SK-N-SH (cell line): ENCODE measurements at regions not wholly inside any gene's neighbourhood (a gene's known extent, or its start where the extent isn't known, plus 50 kb on each side); places are given as distances from the start of the nearest gene placed in this dataset.

Source experiments
- CTCF ChIA-PET: fragments of 300-600, 350-600 bp; formaldehyde crosslinking; extraction: SDS; loops from one replicate; lab custom pipeline; 2021; lab: Yijun Ruan, JAX
- POLR2A ChIA-PET: fragments of 350-600 bp; sonication (Branson Sonifier 250); formaldehyde crosslinking; extraction: SDS; loops from one replicate; lab custom pipeline; 2020; ENCODE audit warnings: antibody characterized with exemption, inconsistent platforms; lab: Yijun Ruan, JAX
- DNase-seq: peaks from one replicate; pipeline ENCODE4 v3.0.0; 2012
- H2AFZ ChIP-seq: fragments of 200-600 bp; sonication (generic); 2 replicates; pipeline ENCODE4 v1.8.1; 2016; ENCODE audit warnings: antibody characterized with exemption, mild to moderate bottlenecking, low read depth
- H3F3A ChIP-seq: fragments of 200-600 bp; sonication (generic); replicated peaks from 2 replicates; pipeline ENCODE3; 2016; ENCODE audit warnings: antibody characterized with exemption, mild to moderate bottlenecking; ENCODE audit not compliant: insufficient read depth
- H3K27ac ChIP-seq, 2 experiments: fragments of 200-500 bp in 1 of 2; fragments of 200-600 bp in 1 of 2; sonication (Bioruptor generic) in 1 of 2; sonication (generic), shearing (Covaris generic) in 1 of 2; 2 replicates each; pipeline versions ENCODE4 v1.5.1 to v1.6.1; 2014 to 2016; ENCODE audit warnings: low read depth in 2 of 2, inconsistent platforms in 1 of 2, low read length in 1 of 2, mild to moderate bottlenecking in 1 of 2, mixed read lengths in 1 of 2
- H3K27me3 ChIP-seq: fragments of 200-600 bp; sonication (generic), shearing (Covaris generic); 2 replicates; pipeline ENCODE4 v1.6.1; 2016; ENCODE audit warnings: mixed run types; ENCODE audit not compliant: insufficient read depth
- H3K36me3 ChIP-seq, 2 experiments: fragments of 200-500 bp in 1 of 2; fragments of 200-600 bp in 1 of 2; sonication (Bioruptor generic) in 1 of 2; sonication (generic) in 1 of 2; replicated peaks in 1 of 2; 2 replicates each; pipeline versions ENCODE3 to v1.5.1; 2014 to 2016; ENCODE audit warnings: low read length in 1 of 2, mild to moderate bottlenecking in 1 of 2; ENCODE audit not compliant: insufficient read depth in 2 of 2, control insufficient read depth in 1 of 2
- H3K4me1 ChIP-seq, 2 experiments: fragments of 200-500 bp in 1 of 2; fragments of 200-600 bp in 1 of 2; sonication (Bioruptor generic) in 1 of 2; sonication (generic), shearing (Covaris generic) in 1 of 2; 2 replicates each; pipeline versions ENCODE4 v1.5.1 to v1.6.1; 2014 to 2016; ENCODE audit warnings: low read depth in 1 of 2, low read length in 1 of 2, mixed run types in 1 of 2; ENCODE audit not compliant: insufficient read depth in 2 of 2, control insufficient read depth in 1 of 2
- H3K4me2 ChIP-seq: fragments of 200-600 bp; sonication (generic), shearing (Covaris generic); 2 replicates; pipeline ENCODE4 v1.6.1; 2017; ENCODE audit warnings: mixed run types
- H3K4me3 ChIP-seq, 2 experiments: fragments of 200-500 bp in 1 of 2; fragments of 200-600 bp in 1 of 2; sonication (Bioruptor generic) in 1 of 2; sonication (generic), shearing (Covaris generic) in 1 of 2; 2 replicates each; pipeline versions ENCODE4 v1.5.1 to v1.8.1; 2014 to 2016; ENCODE audit warnings: low read depth in 2 of 2, inconsistent platforms in 1 of 2, low read length in 1 of 2, mild to moderate bottlenecking in 1 of 2, mixed read lengths in 1 of 2, moderate library complexity in 1 of 2
- H3K79me2 ChIP-seq: fragments of 200-600 bp; sonication (generic); 2 replicates; pipeline ENCODE4 v1.8.1; 2017; ENCODE audit warnings: mild to moderate bottlenecking; ENCODE audit not compliant: insufficient read depth
- H3K9ac ChIP-seq: fragments of 200-600 bp; sonication (generic); 2 replicates; pipeline ENCODE4 v1.6.1; 2017; ENCODE audit warnings: mixed run types
- H3K9me2 ChIP-seq: fragments of 200-600 bp; sonication (generic); 2 replicates; pipeline ENCODE4 v1.6.1; 2017; ENCODE audit warnings: mixed run types
- H3K9me3 ChIP-seq: fragments of 200-600 bp; sonication (generic); 2 replicates; pipeline ENCODE4 v1.6.1; 2017; ENCODE audit warnings: mixed run types, mild to moderate bottlenecking, moderate library complexity
- H4K20me1 ChIP-seq: fragments of 200-600 bp; sonication (generic); 2 replicates; pipeline ENCODE4 v1.6.1; 2017; ENCODE audit warnings: mild to moderate bottlenecking, mixed run types; ENCODE audit not compliant: insufficient read depth
- CHD2 ChIP-seq: fragments of 150-350 bp; IDR thresholded peaks from 2 replicates; pipeline ENCODE4 v1.6.1; 2018; ENCODE audit warnings: low read length; ENCODE audit not compliant: partially characterized antibody
- EZH2phosphoT487 ChIP-seq: fragments of 200-600 bp; sonication (generic); IDR thresholded peaks from 2 replicates; pipeline ENCODE4 v1.6.1; 2017; ENCODE audit warnings: low read depth, mixed run types, mild to moderate bottlenecking, antibody characterized with exemption, moderate library complexity, borderline replicate concordance
- FOSL2 ChIP-seq: IDR thresholded peaks from 2 replicates; pipeline ENCODE4 v1.4.0; 2012; ENCODE audit warnings: low read depth, mild to moderate bottlenecking, moderate library complexity, borderline replicate concordance
- FOXM1 ChIP-seq: IDR thresholded peaks from 2 replicates; pipeline ENCODE4 v1.4.0; 2012; ENCODE audit warnings: low read depth, mild to moderate bottlenecking
- GABPA ChIP-seq: IDR thresholded peaks from 2 replicates; pipeline ENCODE4 v1.4.0; 2012; ENCODE audit warnings: low read depth, mild to moderate bottlenecking
- GATA2 ChIP-seq: sonication (generic); formaldehyde crosslinking; IDR thresholded peaks from 2 replicates; pipeline ENCODE4 v1.5.0; 2020; ENCODE audit warnings: mild to moderate bottlenecking, missing genetic modification reagents
- IRF3 ChIP-seq: fragments of 150-350 bp; IDR thresholded peaks from 2 replicates; pipeline ENCODE4 v1.6.1; 2016; ENCODE audit warnings: mild to moderate bottlenecking, low read depth, low read length
- JUND ChIP-seq: IDR thresholded peaks from 2 replicates; pipeline ENCODE4 v1.4.0; 2012
- MEF2A ChIP-seq: IDR thresholded peaks from 2 replicates; pipeline ENCODE4 v1.4.0; 2012; ENCODE audit warnings: low read depth, borderline replicate concordance
- NFIC ChIP-seq: IDR thresholded peaks from 2 replicates; pipeline ENCODE4 v1.4.0; 2012; ENCODE audit warnings: borderline replicate concordance
- RCOR1 ChIP-seq: fragments of 150-350 bp; IDR thresholded peaks from 2 replicates; pipeline ENCODE4 v1.6.1; 2017; ENCODE audit warnings: antibody characterized with exemption, low read length
- TEAD4 ChIP-seq: IDR thresholded peaks from 2 replicates; pipeline ENCODE4 v1.4.0; 2012; ENCODE audit warnings: mild to moderate bottlenecking, borderline replicate concordance; ENCODE audit not compliant: insufficient read depth
- YY1 ChIP-seq: IDR thresholded peaks from 2 replicates; pipeline ENCODE4 v1.4.0; 2012; ENCODE audit warnings: low read depth, mild to moderate bottlenecking
- WGBS: methylation state at CpG from one replicate; pipeline ENCODE4 v1.1.6; 2017; ENCODE audit warnings: low lambda C conversion rate; 5-methylcytosine and 5-hydroxymethylcytosine counted together
- TF ChIP-seq, protein P1 (sequence below): fragments of 150-350 bp; IDR thresholded peaks from 2 replicates; pipeline ENCODE4 v1.6.1; 2017; ENCODE audit warnings: antibody characterized with exemption, low read length, low read depth, borderline replicate concordance
- TF ChIP-seq, protein P2 (sequence below): IDR thresholded peaks from 2 replicates; pipeline ENCODE4 v1.6.1; 2012; ENCODE audit warnings: mild to moderate bottlenecking, low read depth, low read length, moderate library complexity
- TF ChIP-seq, protein P3 (sequence below): fragments of 200-600 bp; sonication (generic); IDR thresholded peaks from 2 replicates; pipeline ENCODE4 v1.6.1; 2017; ENCODE audit warnings: antibody characterized with exemption, mild to moderate bottlenecking, moderate library complexity
- TF ChIP-seq, protein P4 (sequence below): IDR thresholded peaks from 2 replicates; pipeline ENCODE4; 2012

GRCh38 chr10:90589825-90590224 lies 268.0 kb downstream of the HTR7 start:
- Histone ChIP-seq H3K4me2 (no peak overlapping the region), H3K9ac (no peak overlapping the region), H4K20me1 (no peaks in the 10 kb centered on the region), H3K27ac (no peak overlapping the region), H3K79me2 (no peaks in the 10 kb centered on the region), H3F3A (no peaks in the 10 kb centered on the region), H3K9me3 (no peaks in the 10 kb centered on the region), H3K4me3 (no peak overlapping the region), H2AFZ (no peak overlapping the region), H3K27me3 (no peaks in the 10 kb centered on the region; the same call in 1 of the 2 replicates), H3K4me1 (no peaks in the 10 kb centered on the region), H3K36me3 (no peaks in the 10 kb centered on the region), H3K9me2 (no peaks in the 10 kb centered on the region)
- WGBS = 9% methylated on average over 3 of the region's 3 CpGs
- POLR2A ChIA-PET = no interaction called here
- DNase-seq = no peak
- TF ChIP-seq, protein P1, sequence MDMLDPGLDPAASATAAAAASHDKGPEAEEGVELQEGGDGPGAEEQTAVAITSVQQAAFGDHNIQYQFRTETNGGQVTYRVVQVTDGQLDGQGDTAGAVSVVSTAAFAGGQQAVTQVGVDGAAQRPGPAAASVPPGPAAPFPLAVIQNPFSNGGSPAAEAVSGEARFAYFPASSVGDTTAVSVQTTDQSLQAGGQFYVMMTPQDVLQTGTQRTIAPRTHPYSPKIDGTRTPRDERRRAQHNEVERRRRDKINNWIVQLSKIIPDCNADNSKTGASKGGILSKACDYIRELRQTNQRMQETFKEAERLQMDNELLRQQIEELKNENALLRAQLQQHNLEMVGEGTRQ = no peak
- TF ChIP-seq, protein P2, sequence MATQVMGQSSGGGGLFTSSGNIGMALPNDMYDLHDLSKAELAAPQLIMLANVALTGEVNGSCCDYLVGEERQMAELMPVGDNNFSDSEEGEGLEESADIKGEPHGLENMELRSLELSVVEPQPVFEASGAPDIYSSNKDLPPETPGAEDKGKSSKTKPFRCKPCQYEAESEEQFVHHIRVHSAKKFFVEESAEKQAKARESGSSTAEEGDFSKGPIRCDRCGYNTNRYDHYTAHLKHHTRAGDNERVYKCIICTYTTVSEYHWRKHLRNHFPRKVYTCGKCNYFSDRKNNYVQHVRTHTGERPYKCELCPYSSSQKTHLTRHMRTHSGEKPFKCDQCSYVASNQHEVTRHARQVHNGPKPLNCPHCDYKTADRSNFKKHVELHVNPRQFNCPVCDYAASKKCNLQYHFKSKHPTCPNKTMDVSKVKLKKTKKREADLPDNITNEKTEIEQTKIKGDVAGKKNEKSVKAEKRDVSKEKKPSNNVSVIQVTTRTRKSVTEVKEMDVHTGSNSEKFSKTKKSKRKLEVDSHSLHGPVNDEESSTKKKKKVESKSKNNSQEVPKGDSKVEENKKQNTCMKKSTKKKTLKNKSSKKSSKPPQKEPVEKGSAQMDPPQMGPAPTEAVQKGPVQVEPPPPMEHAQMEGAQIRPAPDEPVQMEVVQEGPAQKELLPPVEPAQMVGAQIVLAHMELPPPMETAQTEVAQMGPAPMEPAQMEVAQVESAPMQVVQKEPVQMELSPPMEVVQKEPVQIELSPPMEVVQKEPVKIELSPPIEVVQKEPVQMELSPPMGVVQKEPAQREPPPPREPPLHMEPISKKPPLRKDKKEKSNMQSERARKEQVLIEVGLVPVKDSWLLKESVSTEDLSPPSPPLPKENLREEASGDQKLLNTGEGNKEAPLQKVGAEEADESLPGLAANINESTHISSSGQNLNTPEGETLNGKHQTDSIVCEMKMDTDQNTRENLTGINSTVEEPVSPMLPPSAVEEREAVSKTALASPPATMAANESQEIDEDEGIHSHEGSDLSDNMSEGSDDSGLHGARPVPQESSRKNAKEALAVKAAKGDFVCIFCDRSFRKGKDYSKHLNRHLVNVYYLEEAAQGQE = no peak
- TF ChIP-seq, protein P3, sequence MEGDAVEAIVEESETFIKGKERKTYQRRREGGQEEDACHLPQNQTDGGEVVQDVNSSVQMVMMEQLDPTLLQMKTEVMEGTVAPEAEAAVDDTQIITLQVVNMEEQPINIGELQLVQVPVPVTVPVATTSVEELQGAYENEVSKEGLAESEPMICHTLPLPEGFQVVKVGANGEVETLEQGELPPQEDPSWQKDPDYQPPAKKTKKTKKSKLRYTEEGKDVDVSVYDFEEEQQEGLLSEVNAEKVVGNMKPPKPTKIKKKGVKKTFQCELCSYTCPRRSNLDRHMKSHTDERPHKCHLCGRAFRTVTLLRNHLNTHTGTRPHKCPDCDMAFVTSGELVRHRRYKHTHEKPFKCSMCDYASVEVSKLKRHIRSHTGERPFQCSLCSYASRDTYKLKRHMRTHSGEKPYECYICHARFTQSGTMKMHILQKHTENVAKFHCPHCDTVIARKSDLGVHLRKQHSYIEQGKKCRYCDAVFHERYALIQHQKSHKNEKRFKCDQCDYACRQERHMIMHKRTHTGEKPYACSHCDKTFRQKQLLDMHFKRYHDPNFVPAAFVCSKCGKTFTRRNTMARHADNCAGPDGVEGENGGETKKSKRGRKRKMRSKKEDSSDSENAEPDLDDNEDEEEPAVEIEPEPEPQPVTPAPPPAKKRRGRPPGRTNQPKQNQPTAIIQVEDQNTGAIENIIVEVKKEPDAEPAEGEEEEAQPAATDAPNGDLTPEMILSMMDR = no peak
- TF ChIP-seq, protein P4, sequence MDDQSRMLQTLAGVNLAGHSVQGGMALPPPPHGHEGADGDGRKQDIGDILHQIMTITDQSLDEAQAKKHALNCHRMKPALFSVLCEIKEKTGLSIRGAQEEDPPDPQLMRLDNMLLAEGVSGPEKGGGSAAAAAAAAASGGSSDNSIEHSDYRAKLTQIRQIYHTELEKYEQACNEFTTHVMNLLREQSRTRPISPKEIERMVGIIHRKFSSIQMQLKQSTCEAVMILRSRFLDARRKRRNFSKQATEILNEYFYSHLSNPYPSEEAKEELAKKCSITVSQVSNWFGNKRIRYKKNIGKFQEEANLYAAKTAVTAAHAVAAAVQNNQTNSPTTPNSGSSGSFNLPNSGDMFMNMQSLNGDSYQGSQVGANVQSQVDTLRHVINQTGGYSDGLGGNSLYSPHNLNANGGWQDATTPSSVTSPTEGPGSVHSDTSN = no peak
- TF ChIP-seq YY1 (no peak), GABPA (no peak), NFIC (no peak), IRF3 (no peak), EZH2phosphoT487 (no peak), GATA2 (CRISPR knock-in tag) (no peak), TEAD4 (no peak), FOXM1 (no peak), MEF2A (no peak), RCOR1 (no peak), CHD2 (no peak), FOSL2 (no peak), JUND (no peak)
- CTCF ChIA-PET = interaction anchor here (0.6 kb wide), 1 partner anchor 749 kb away, joined by 3 read pairs; no protein-coding TSS in a partner anchor
